ENCODE measurements at regions not wholly inside any gene's neighbourhood (a gene's known extent, or its start where the extent isn't known, plus 50 kb on each side); places are given as distances from the start of the nearest gene placed in this dataset.

DNA sequence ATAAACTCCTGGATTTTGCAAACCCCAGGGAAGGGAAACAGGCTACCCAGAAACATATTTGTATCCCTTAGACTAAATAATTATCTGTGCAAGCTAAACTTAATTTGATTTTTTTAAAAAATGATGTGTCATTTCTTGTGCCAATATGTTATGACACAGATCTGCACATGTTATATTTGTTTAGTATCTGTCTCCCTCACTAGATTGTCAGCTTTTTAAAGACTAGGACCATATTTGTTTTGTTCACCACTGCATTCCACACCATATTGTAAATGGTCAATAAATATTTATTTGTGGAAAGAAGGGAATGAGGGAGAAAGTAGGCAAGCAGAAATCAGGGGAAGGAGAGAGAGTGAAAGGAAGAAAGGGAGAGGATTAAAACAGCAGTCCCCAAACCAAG is 143.3 kb upstream of the TNPO1 start:
- Histone ChIP-seq H3K4me3 (ENCODE audit: low read length in 2 of 2) (no peak overlapping the region), H3K9ac (ENCODE audit: low read length in 2 of 2) (no peak overlapping the region), H3K9me3 (ENCODE audit: control insufficient read depth in 2 of 2, low read length in 2 of 2) (no peaks in the 10 kb centered on the region), H3K36me3 (ENCODE audit: control insufficient read depth in 2 of 2, insufficient read depth in 2 of 2, low read length in 2 of 2) (no peaks in the 10 kb centered on the region), H3K4me1 (ENCODE audit: control insufficient read depth, insufficient read depth, low read length) (no peaks in the 10 kb centered on the region), H3K27ac (ENCODE audit: low read length) (no peak overlapping the region), H3K27me3 (ENCODE audit: control insufficient read depth in 1 of 2, insufficient read depth in 2 of 2, low read length in 2 of 2) (no peaks in the 10 kb centered on the region)

DNA sequence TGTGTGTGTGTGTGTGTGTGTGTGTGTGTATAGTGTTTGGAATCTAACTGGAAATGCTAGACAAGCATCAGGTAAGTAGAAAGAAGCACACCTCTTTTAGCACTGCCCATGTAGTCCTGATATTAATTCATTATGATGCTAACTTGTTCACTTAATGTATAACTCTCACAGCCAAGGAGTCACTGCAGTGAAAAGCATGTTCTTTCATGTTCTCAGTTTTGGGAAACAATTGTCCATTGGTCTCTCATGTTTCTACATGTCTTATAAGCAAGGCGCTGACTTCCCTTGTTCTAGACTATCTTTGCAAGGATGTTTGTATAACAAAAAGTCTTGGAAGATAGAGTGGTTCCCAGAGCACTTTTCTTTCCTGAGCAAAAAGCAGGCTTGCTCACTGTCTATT is 148.8 kb upstream of the TNPO1 start:
- H3K9ac ChIP-seq (ENCODE audit: low read length in 2 of 2), result no peak overlapping the region
- H3K4me3 ChIP-seq (ENCODE audit: low read length in 2 of 2), result no peak overlapping the region
- H3K27me3 ChIP-seq (ENCODE audit: control insufficient read depth in 1 of 2, insufficient read depth in 2 of 2, low read length in 2 of 2), result no peaks in the 10 kb centered on the region
- H3K36me3 ChIP-seq (ENCODE audit: control insufficient read depth in 2 of 2, insufficient read depth in 2 of 2, low read length in 2 of 2), result no peaks in the 10 kb centered on the region
- no peak overlapping the region for H3K27ac ChIP-seq (ENCODE audit: low read length)
- no peaks in the 10 kb centered on the region for H3K9me3 ChIP-seq (ENCODE audit: control insufficient read depth in 2 of 2, low read length in 2 of 2)
- no peaks in the 10 kb centered on the region for H3K4me1 ChIP-seq (ENCODE audit: control insufficient read depth, insufficient read depth, low read length)

DNA sequence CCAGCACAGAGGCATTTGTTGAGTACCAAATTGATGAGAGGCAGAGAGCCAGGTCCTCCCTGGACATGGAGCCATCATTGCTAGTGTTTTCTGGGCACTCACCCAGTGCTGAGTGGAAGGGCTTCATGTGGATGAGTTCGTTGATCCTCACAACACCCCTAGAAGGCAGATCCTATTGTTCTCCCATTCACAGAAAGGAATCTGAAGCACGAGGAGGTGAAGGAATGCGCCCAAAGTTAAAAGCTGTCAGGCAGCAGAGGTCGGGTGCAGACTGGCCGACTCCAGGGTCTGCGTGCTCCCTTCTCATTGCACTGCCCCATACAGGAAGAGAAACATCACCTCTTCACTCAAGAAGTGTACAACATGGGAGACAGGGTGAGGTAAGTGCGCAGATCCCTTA is 153.5 kb upstream of the TNPO1 start:
- Histone ChIP-seq H3K9ac (ENCODE audit: low read length in 2 of 2) (no peak overlapping the region), H3K27ac (ENCODE audit: low read length) (no peak overlapping the region), H3K36me3 (ENCODE audit: control insufficient read depth in 2 of 2, insufficient read depth in 2 of 2, low read length in 2 of 2) (no peaks in the 10 kb centered on the region), H3K4me1 (ENCODE audit: control insufficient read depth, insufficient read depth, low read length) (peaks cover 2% of the 10 kb centered on the region), H3K4me3 (ENCODE audit: low read length in 2 of 2) (no peak overlapping the region), H3K9me3 (ENCODE audit: control insufficient read depth in 2 of 2, low read length in 2 of 2) (no peaks in the 10 kb centered on the region), H3K27me3 (ENCODE audit: control insufficient read depth in 1 of 2, insufficient read depth in 2 of 2, low read length in 2 of 2) (no peaks in the 10 kb centered on the region)

DNA sequence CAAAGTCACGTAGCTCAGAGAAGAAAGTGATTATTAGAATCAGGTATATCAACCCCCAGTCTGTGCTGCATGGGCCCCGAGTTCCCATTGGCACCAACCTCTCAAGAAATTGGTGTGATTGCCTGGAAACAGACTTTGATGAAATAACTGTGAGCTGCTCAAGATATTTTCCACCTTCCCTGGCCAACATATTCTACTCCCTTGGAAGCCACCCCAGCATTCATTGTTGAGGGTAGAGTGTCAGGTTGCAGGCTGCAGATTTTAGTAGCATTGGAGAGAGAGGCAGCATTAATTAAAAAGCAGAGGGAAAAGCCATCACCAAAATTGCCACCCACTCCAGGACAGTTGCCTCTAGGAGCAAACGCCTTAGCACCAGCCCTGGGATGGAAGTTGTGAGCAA is 154.2 kb upstream of the TNPO1 start:
- H3K27me3 ChIP-seq (ENCODE audit: control insufficient read depth in 1 of 2, insufficient read depth in 2 of 2, low read length in 2 of 2), result no peaks in the 10 kb centered on the region

DNA sequence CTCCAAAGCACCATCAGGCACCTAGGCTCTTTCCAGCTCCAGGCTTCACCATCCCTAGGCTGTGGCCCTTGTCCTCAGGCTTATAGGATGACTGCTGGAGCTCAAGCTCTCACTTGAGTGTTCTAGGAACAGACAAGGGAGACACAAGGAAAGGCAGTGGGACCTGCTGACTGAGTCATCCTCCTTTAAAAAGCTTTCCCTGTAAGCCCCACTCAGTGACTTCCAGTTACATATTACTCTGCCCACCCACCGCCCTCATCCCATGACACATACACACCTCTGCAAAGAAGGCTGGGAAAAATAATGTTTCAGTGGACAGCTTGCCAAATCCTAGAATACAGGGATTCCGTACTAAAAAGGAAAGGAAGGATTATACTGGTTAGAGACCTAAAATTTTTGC is 154.2 kb upstream of the ZNF366 start:
- H3K4me3 ChIP-seq (ENCODE audit: low read length in 2 of 2), result no peak overlapping the region
- H3K9ac ChIP-seq (ENCODE audit: low read length in 2 of 2), result no peak overlapping the region
- H3K4me1 ChIP-seq (ENCODE audit: control insufficient read depth, insufficient read depth, low read length), result peaks cover 2% of the 10 kb centered on the region
- H3K36me3 ChIP-seq (ENCODE audit: control insufficient read depth in 2 of 2, insufficient read depth in 2 of 2, low read length in 2 of 2), result no peaks in the 10 kb centered on the region
- no peak overlapping the region for H3K27ac ChIP-seq (ENCODE audit: low read length)
- H3K9me3 ChIP-seq (ENCODE audit: control insufficient read depth in 2 of 2, low read length in 2 of 2), result no peaks in the 10 kb centered on the region
- no peaks in the 10 kb centered on the region for H3K27me3 ChIP-seq (ENCODE audit: control insufficient read depth in 1 of 2, insufficient read depth in 2 of 2, low read length in 2 of 2)

More for the DNA sequence above, 154.2 kb upstream of the TNPO1 start:
- H3K36me3 ChIP-seq (ENCODE audit: control insufficient read depth in 2 of 2, insufficient read depth in 2 of 2, low read length in 2 of 2), result no peaks in the 10 kb centered on the region
- no peak overlapping the region for H3K27ac ChIP-seq (ENCODE audit: low read length)
- H3K4me1 ChIP-seq (ENCODE audit: control insufficient read depth, insufficient read depth, low read length), result peaks cover 2% of the 10 kb centered on the region
- H3K9me3 ChIP-seq (ENCODE audit: control insufficient read depth in 2 of 2, low read length in 2 of 2), result no peaks in the 10 kb centered on the region
- H3K4me3 ChIP-seq (ENCODE audit: low read length in 2 of 2), result no peak overlapping the region
- H3K9ac ChIP-seq (ENCODE audit: low read length in 2 of 2), result no peak overlapping the region

DNA sequence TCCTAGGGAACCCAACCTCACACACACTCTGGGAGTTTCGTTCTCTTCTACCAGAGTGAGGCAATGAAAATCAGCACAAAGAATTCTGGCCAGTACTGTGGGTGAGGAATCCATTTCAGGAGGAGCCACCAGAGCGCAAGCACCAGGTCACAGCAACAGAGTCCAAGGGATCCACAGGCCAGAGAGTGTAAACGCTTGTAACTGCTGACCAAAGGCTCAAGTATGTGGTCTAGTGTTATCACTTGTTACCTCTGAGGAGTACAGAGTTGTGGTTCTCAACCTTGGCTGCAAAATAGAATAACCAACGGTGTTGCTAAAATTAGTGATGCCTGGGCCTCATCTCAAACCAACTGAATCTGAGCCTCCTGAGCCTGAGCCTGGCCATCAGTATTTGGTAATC is 152.5 kb upstream of the ZNF366 start:
- Histone ChIP-seq H3K27me3 (ENCODE audit: control insufficient read depth in 1 of 2, insufficient read depth in 2 of 2, low read length in 2 of 2) (no peaks in the 10 kb centered on the region), H3K4me3 (ENCODE audit: low read length in 2 of 2) (no peak overlapping the region), H3K9ac (ENCODE audit: low read length in 2 of 2) (no peak overlapping the region), H3K4me1 (ENCODE audit: control insufficient read depth, insufficient read depth, low read length) (peaks cover 2% of the 10 kb centered on the region), H3K36me3 (ENCODE audit: control insufficient read depth in 2 of 2, insufficient read depth in 2 of 2, low read length in 2 of 2) (no peaks in the 10 kb centered on the region), H3K27ac (ENCODE audit: low read length) (no peak overlapping the region), H3K9me3 (ENCODE audit: control insufficient read depth in 2 of 2, low read length in 2 of 2) (no peaks in the 10 kb centered on the region)

DNA sequence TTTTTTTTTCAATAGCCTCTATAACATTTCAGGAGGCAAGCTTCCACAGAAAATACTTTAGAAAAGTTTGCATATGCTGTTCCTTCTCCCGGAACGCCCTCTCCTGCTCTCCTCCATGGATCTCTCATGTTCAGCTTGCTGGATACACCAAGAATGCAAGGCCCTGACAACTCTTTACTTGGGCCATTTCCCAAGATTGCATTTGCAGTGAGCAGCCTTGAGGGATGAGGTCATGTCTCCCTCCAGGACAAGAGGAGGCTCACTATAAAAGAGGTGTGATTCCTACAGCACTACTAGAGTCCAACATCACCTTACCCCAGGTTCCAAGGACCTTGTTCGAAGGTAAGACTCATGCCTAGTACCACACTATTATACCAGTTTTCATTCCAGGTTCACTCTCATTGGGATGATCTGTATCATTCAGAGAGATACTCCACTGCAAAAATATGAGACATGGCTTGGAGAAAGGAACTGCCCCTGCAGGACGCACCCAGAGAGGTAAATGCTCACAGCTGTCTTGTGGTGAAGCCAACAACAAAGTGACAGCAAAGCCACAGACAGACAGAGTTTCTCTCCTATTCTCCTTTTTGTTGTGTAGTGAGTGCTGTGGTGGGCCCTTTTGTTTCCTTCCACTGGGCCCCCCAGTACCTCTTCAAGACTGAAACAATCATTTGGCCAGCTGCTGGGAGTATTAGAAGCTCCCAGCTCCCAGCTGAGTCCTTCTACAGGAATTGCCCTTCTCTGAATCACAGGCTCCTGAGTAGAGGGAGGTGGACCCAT is 151.7 kb upstream of the ZNF366 start:
- H3K9me3 ChIP-seq (ENCODE audit: control insufficient read depth in 2 of 2, low read length in 2 of 2), result no peaks in the 10 kb centered on the region
- H3K9ac ChIP-seq (ENCODE audit: low read length in 2 of 2), result no peak overlapping the region
- no peaks in the 10 kb centered on the region for H3K27me3 ChIP-seq (ENCODE audit: control insufficient read depth in 1 of 2, insufficient read depth in 2 of 2, low read length in 2 of 2)
- no peak overlapping the region for H3K27ac ChIP-seq (ENCODE audit: low read length)
- no peaks in the 10 kb centered on the region for H3K36me3 ChIP-seq (ENCODE audit: control insufficient read depth in 2 of 2, insufficient read depth in 2 of 2, low read length in 2 of 2)
- peaks cover 2% of the 10 kb centered on the region for H3K4me1 ChIP-seq (ENCODE audit: control insufficient read depth, insufficient read depth, low read length)
- H3K4me3 ChIP-seq (ENCODE audit: low read length in 2 of 2), result no peak overlapping the region

DNA sequence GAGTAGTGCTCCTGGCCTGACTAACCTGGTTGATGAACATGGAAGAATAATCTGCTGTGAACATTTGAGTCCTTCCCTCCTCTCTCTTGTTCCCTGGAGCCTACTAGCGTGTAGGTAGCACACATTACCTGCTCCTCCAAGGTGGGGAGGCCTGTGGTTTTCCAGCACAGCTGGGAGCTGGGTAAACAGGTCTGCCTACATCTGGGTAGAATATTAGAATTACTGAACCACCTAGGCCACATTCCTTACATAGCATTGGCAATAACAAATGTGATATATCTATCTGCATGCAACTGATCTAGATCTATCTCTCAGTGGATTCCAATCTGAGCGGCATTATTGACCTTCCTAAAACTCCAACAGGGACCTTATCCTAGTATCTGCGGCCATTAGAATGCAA is 151.0 kb upstream of the ZNF366 start:
- Histone ChIP-seq H3K27ac (ENCODE audit: low read length) (no peak overlapping the region), H3K9me3 (ENCODE audit: control insufficient read depth in 2 of 2, low read length in 2 of 2) (no peaks in the 10 kb centered on the region), H3K27me3 (ENCODE audit: control insufficient read depth in 1 of 2, insufficient read depth in 2 of 2, low read length in 2 of 2) (no peaks in the 10 kb centered on the region), H3K4me1 (ENCODE audit: control insufficient read depth, insufficient read depth, low read length) (peaks cover 2% of the 10 kb centered on the region), H3K36me3 (ENCODE audit: control insufficient read depth in 2 of 2, insufficient read depth in 2 of 2, low read length in 2 of 2) (no peaks in the 10 kb centered on the region), H3K9ac (ENCODE audit: low read length in 2 of 2) (no peak overlapping the region), H3K4me3 (ENCODE audit: low read length in 2 of 2) (no peak overlapping the region)

DNA sequence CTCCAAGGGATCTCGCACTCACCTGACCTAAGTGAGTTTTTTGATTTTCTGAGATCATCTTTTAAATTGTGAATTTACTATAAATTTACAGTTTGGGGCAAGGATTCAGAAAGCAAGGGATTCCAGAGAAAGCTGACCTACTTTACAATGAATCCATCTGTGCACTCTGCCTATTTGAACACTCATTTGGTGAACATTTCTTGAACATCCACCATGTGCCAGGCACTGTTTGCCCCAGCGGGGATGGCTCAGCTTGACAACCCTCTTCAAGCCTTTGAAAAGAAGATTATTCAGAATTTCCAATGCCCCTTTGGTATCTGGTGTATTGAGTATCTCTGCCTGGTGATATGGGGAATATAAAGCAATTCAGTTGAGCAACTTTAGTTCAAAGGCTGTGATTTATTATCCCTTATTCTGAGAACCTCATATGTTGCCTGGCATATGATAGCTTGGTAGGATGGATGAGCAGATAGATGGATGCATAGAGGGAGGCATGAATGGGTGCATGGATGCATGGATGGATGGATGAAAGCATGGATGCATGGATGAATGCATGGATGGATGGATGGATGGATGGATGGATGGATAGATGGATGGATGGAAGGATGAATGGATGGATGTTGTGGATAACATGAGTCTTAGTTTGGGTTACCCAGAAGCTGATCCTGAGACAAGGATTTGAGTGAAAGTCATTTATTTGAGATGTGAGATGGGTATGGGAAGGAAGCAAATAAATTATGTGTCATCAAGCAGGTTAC is 149.7 kb upstream of the ZNF366 start:
- Histone ChIP-seq H3K9ac (ENCODE audit: low read length in 2 of 2) (no peak overlapping the region), H3K27me3 (ENCODE audit: control insufficient read depth in 1 of 2, insufficient read depth in 2 of 2, low read length in 2 of 2) (no peaks in the 10 kb centered on the region), H3K4me1 (ENCODE audit: control insufficient read depth, insufficient read depth, low read length) (no peaks in the 10 kb centered on the region), H3K27ac (ENCODE audit: low read length) (no peak overlapping the region), H3K9me3 (ENCODE audit: control insufficient read depth in 2 of 2, low read length in 2 of 2) (no peaks in the 10 kb centered on the region), H3K4me3 (ENCODE audit: low read length in 2 of 2) (no peak overlapping the region), H3K36me3 (ENCODE audit: control insufficient read depth in 2 of 2, insufficient read depth in 2 of 2, low read length in 2 of 2) (no peaks in the 10 kb centered on the region)

DNA sequence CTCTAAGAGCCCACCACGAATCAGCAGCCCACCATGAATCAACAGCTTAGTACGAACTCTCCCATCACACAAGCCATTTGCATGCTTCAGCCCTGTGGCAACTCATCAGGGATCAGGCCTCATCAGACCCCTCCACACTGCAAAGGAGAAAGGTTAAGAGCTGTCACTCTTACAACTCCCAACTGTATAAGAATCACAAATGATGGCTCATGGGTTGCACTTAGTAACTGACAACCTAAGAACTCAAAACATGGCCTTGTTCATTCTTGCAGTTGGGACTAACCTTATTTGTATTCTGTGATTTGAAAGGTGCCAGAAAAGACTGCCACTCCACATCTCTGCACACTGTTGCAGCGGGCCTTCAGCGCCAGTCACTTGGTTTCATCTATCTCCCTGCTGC is 149.1 kb upstream of the ZNF366 start:
- no peaks in the 10 kb centered on the region for H3K27me3 ChIP-seq (ENCODE audit: control insufficient read depth in 1 of 2, insufficient read depth in 2 of 2, low read length in 2 of 2)
- H3K4me1 ChIP-seq (ENCODE audit: control insufficient read depth, insufficient read depth, low read length), result no peaks in the 10 kb centered on the region
- no peak overlapping the region for H3K9ac ChIP-seq (ENCODE audit: low read length in 2 of 2)
- no peak overlapping the region for H3K27ac ChIP-seq (ENCODE audit: low read length)
- H3K4me3 ChIP-seq (ENCODE audit: low read length in 2 of 2), result no peak overlapping the region
- no peaks in the 10 kb centered on the region for H3K9me3 ChIP-seq (ENCODE audit: control insufficient read depth in 2 of 2, low read length in 2 of 2)
- no peaks in the 10 kb centered on the region for H3K36me3 ChIP-seq (ENCODE audit: control insufficient read depth in 2 of 2, insufficient read depth in 2 of 2, low read length in 2 of 2)

DNA sequence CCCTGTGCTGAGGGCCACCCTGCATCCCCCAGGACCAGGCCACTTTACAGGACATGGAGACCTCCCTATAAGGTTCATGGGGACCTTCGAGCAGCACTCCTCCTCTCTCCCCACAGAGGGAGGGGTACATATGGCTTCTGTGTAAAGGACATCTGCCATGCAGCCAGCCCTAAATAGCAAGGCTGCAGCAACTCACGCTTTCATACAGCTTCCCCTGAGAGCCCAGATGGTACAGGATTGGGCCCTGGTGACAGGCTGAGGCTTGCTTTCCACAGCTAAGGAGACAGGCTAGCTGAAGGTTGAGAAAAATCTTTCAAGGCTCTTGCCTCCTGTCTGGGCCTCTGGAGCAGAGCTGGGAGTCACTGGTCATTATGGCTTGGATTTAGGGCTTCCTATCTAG is 147.0 kb upstream of the ZNF366 start:
- no peaks in the 10 kb centered on the region for H3K9me3 ChIP-seq (ENCODE audit: control insufficient read depth in 2 of 2, low read length in 2 of 2)
- H3K4me1 ChIP-seq (ENCODE audit: control insufficient read depth, insufficient read depth, low read length), result no peaks in the 10 kb centered on the region
- H3K27me3 ChIP-seq (ENCODE audit: control insufficient read depth in 1 of 2, insufficient read depth in 2 of 2, low read length in 2 of 2), result no peaks in the 10 kb centered on the region
- no peak overlapping the region for H3K4me3 ChIP-seq (ENCODE audit: low read length in 2 of 2)
- no peaks in the 10 kb centered on the region for H3K36me3 ChIP-seq (ENCODE audit: control insufficient read depth in 2 of 2, insufficient read depth in 2 of 2, low read length in 2 of 2)
- no peak overlapping the region for H3K27ac ChIP-seq (ENCODE audit: low read length)
- H3K9ac ChIP-seq (ENCODE audit: low read length in 2 of 2), result no peak overlapping the region

All from stomach smooth muscle (tissue), 2 donors.